ENCODE measurements at regions not wholly inside any gene's neighbourhood (a gene's known extent, or its start where the extent isn't known, plus 50 kb on each side); places are given as distances from the start of the nearest gene placed in this dataset.
"Not testable (repeated sequence)": the region's sequence is repeated elsewhere in the genome, so short reads cannot be mapped to it uniquely, and the experiment has no call there.

DNA sequence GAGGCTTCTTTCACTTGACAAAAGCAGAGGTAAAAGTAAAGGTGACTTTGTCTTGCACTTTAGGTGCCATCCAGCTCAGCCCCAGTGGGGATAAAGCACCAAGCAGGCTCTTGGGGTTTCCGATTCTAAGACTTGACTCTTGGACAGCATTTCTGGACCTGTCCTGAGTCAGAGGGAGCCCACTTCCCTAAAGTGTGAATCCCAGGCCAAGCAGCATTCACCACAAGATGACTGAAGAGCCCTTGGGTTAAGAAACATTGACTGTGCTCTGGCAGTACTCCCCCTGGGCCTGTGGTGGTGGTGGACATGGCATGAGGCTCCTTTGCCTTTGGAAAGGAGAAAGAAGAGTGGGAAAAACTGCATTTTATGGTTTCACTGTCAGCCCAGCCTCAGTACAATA, 638.0 kb upstream of the VRK2 start:
- no peak for FAIRE-seq
- DNase-seq (ENCODE audit: low spot score), result no peak

GRCh38 chr2:57417007-57417406, 629.6 kb upstream of the VRK2 start:
- no peak for FAIRE-seq
- DNase-seq (ENCODE audit: low spot score), result no peak

- DNase-seq (ENCODE audit: low spot score); FAIRE-seq: not testable (repeated sequence)
These were observed 627.7 kb upstream of the VRK2 start for GRCh38 chr2:57418859-57419346.

DNA sequence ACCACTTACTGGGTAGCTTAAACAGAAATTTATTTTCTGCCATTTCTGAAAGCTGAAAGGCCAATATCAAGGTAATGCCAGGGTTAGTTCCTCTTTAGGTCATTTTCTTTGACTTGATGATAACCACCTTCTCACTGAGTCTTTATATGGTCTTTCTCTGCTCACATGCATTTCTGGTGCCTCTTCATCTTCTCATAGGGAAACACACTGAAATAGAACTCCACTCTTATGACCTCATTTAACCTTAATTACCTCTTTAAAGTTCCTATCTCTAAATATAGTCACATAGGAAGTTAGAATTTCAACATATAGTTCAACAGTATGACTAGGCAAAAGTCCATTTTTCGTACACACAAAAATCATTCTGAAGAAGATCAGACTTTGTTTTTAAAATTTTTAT, 616.8 kb upstream of the VRK2 start:
- FAIRE-seq (no peak), DNase-seq (ENCODE audit: low spot score) (no peak)

DNA sequence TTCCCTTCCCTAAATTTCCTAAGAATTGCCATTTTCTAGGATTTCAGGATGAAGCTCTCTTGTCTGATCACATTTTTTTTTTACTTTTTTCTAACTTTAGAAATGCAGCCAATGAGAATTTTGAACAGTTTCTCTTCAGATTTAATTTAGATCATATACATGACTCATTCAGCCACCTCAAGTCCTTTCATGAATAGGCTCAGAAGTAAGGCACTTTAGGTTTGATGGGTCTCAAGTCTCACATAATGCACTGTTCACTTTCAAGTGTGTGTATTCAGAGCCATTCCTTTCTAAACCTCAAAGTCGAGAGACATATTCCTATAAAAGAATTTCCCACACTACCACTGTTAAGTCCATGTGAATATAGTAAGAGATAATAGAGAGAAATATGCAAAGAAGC, 614.1 kb upstream of the VRK2 start:
- FAIRE-seq (no peak), DNase-seq (ENCODE audit: low spot score) (no peak)

DNA sequence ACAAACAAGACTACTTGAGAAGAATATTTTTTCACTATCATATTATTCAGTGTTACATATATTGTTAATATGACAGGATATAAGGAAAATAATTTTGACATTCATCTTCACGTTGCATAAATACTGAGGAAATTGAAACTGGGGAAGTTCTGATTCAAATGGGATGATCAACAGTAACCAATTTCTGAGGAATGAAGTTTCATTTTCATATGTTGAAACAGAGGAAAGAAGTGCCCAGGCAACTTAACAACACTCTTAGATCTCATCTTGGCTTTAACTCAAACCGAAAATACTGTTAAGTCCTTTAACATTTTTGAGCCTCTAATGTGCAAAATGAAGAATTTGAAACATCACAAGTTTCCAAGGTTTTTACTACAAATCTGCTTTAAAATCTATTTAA, 612.2 kb upstream of the VRK2 start:
- FAIRE-seq (no peak), DNase-seq (ENCODE audit: low spot score) (no peak)

GRCh38 chr2:57434972-57435371, 611.6 kb upstream of the VRK2 start:
- FAIRE-seq (no peak), DNase-seq (ENCODE audit: low spot score) (no peak)

DNA sequence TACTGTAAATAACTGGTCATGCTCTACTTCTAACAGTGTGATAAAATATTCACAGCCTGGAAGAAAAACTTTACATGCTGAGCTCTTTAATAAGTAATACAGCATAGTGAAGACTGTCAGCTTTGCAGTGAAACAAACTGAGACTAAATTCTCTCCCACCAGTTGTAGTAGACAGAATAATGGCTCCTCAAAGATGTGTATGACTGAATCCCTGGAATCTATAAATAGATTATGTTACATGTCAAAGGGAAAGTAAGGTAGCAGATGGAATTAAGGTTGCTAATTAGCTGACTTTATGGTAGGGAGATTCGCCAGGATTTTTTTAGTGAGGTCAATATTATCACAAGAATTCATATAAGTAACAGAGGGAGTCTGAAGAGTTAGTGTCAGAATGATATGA, 609.5 kb upstream of the VRK2 start:
- no peak for FAIRE-seq
- DNase-seq (ENCODE audit: low spot score), result no peak

DNA sequence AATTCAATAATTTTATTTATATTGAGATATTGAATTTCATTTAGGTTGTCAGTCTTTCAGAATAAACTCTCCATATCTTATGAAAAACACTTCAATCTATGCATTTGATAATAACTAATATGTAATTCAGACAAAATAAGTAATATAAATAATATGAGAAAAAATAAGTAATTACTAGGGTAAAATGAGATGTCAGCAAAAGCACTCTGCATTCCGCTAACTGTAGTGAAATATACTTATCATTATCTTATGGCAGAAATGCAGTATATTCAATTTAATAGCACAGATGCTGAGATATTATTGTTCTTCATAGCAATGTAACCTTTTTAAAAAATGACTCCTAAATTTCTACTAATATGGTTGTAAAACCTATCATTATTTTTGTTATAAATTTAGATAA, 606.2 kb upstream of the VRK2 start:
- FAIRE-seq (no peak), DNase-seq (ENCODE audit: low spot score) (no peak)

DNA sequence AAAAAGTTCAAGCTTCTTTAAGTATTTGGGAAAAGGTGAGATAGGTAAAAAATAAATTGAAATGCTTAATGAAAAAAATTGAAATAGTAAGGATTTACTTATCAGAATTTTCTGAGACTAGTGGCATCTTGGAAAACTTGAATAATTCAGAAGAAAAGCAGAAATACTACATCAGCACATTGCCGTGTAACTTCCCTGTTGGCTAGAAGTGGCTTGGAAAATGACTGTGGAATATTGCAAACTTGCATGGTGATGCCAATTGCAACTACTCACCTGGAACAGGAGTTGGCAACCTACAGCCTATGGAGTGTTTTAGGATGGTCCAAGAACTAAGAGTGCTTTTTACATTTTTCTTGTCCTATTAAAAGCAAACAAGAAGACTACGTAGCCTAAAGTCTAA, 603.5 kb upstream of the VRK2 start:
- FAIRE-seq (peak; percentile 27), DNase-seq (ENCODE audit: low spot score) (no peak)

GRCh38 chr2:57443973-57444521, 602.6 kb upstream of the VRK2 start:
- FAIRE-seq (peak; percentile 10), DNase-seq (ENCODE audit: low spot score) (peak; percentile 60)

DNA sequence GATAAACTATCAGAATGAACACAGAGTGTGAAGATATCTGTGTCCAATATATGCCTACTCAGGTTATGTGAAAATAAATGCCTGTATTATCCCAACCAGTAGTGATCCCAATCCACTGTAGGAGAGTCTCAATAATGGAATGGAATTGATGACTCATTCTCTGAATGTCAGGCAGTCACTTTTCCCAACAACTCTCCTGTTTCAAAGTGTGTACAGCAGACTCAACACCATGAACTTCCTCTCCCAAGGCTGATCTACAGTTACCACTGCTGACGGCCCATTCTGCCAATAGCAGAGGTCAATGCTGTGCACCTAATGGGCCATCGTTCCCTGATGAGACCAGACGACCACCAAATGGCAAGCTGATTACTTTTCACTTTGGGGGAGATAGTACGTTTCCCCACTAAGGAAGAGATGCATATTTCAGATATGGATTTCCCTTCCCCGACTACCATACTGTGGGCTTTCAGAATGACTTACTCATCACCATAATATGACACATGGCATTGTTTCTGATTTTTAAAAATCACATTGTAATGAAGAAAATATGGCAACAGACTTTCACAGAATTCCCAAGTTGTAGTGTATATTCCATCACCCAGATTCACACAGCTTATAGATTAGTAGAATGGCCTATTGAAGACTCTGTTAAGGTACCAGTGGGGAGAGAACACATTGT, 601.7 kb upstream of the VRK2 start:
- FAIRE-seq (no peak), DNase-seq (ENCODE audit: low spot score) (no peak)

DNA sequence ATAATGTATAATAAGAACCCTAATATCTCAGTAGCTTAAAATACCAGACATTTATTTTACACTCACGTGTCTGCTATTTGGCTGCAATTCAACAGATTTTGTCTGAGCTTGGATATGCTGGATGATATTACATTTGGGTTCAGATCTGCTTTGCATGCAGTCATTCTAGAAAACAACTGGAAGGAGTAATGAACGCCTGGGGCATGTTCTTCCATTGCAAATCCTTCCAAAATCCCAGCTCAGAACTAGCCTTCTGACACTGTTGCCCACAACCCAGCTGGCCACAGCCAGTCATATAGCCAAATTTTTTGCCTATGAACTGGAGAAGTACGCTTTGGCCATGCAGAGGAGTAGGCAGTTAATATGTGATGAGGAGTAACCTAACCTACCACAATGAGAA, 597.8 kb upstream of the VRK2 start:
- no peak for DNase-seq (ENCODE audit: low spot score)
- no peak for FAIRE-seq

GRCh38 chr2:57450170-57450569, 596.4 kb upstream of the VRK2 start:
- DNase-seq (ENCODE audit: low spot score) (no peak), FAIRE-seq (no peak)

DNA sequence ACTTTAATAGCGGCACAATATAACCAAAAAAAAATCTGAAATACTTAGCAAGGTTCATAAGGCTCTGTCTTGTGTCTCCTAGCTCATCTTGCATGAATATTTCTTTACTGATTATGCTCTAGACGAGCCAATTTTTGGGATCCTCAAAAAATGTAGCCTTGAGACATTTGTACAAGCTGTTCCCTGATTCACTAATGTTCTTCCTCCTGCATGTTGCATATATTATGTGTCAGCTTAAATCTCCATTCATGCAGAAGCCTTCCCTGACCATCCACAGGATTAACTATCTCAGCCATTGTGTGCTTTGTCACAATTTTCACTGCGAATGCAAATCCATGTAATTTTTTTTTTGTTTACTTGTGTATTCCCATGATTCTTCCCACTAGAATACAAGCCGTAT, 594.0 kb upstream of the VRK2 start:
- DNase-seq (ENCODE audit: low spot score) (no peak), FAIRE-seq (no peak)

DNA sequence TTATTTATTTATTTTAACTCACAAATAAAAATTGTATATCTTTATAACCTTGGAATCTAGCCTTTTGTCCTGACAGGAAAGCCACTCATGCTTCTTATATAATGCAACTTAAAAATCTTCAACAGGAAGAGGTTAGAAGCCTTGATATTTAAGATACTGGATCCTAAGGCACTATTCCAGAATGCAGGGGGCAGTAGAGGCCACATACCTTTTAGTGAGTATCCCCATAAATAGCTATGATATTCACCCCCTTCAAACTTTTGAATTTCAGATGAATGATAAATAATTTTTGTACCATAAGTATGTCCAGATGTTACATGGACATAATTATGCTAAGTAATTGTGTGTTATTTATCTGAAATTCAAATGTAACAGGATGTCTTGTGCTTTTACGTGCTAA, 592.7 kb upstream of the VRK2 start:
- FAIRE-seq (no peak), DNase-seq (ENCODE audit: low spot score) (no peak)

DNA sequence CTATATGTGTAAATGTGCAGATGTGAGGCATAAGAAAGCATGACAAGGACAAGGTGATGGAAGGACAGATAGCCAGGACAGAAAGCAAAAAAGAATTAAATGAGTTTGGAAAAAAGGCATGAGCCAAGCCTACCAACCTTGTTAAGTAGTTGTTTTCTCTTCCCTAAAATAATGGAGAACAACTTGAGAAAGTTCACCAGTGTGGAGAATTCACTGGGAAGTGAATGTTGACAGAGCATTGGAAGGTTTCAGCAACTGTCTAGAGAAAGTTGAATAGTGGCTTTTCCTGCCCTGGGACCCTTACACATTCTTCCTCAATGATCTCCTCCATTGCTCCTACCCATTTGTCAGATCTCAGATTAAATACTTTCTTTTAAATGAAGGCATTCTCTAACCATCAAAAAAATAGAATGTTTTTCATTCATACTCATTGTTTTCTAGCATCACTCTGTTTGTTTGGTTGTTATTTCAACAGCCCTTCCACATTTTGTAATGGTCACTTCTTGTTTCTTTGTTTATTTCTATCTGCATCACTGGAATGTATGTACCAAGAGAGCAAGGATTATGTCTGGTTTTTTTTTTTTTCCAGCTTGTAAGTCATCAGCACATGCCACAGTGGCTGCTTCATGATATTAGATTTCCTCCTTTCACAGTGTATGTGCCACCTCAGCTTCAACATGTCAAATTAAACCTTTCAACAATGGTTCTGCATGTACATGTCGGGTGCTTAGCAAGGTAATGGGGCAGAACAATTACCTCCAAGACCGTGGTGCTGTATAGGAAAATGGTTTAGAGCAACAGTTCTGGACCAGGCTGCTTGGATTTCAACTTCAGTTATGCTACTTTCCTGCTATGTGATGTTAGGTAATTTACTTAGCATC, 586.0 kb upstream of the VRK2 start:
- no peak for FAIRE-seq

DNA sequence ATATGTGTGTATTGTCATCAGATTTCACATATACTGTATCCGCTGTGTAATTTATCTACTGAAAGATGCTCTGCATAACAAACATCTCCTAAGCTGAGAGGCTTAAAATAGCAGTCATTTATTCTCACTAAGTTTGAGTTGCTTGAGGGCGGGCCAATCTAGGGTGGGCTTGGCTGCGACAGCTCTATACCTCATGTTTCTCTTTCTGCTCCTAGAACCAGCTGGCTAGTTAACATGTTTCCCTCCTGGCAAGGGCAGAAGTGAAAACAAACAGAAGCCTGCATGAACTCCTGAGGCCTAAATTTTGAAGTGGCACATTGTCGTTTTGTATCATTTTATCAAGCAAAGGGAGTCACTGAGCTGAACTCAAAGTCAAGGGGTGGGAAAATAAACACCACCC, 585.0 kb upstream of the VRK2 start:
- DNase-seq (ENCODE audit: low spot score) (no peak), FAIRE-seq (no peak)

More for the DNA sequence above, 586.0 kb upstream of the VRK2 start:
- no peak for DNase-seq (ENCODE audit: low spot score)

GRCh38 chr2:57465067-57465466, 581.5 kb upstream of the VRK2 start:
- FAIRE-seq (no peak), DNase-seq (ENCODE audit: low spot score) (no peak)

GRCh38 chr2:57465967-57466366, 580.6 kb upstream of the VRK2 start:
- FAIRE-seq (no peak), DNase-seq (ENCODE audit: low spot score) (no peak)

- no peak for DNase-seq (ENCODE audit: low spot score)
- no peak for FAIRE-seq
These were observed 571.2 kb upstream of the VRK2 start for GRCh38 chr2:57475391-57475790.

- no peak for DNase-seq (ENCODE audit: low spot score)
- FAIRE-seq, result no peak
These were observed 566.6 kb upstream of the VRK2 start for GRCh38 chr2:57479981-57480380.
